B cell (primary cell): ENCODE measurements at regions not wholly inside any gene's neighbourhood (a gene's known extent, or its start where the extent isn't known, plus 50 kb on each side); places are given as distances from the start of the nearest gene placed in this dataset.

ENCODE experiments used
- ATAC-seq: fragments of 200-7000 bp; cut with Tn5 transposase; one replicate; pipeline ENCODE4 v1.10.0; 2021; ENCODE audit warnings: low read depth, mild to moderate bottlenecking, moderate number of reproducible peaks, moderate library complexity
- CTCF ChIA-PET: fragments of 350-600 bp; sonication (Branson Sonifier 250); formaldehyde crosslinking; loops from one replicate; lab custom pipeline; 2021; ENCODE audit warnings: antibody characterized with exemption, inconsistent platforms; lab: Charles Lee
- POLR2A ChIA-PET: fragments of 350-600 bp; sonication (Branson Sonifier 250); formaldehyde crosslinking; loops from one replicate; lab custom pipeline; 2021; ENCODE audit warnings: antibody characterized with exemption; lab: Charles Lee
- DNase-seq: peaks from one replicate; pipeline ENCODE4 v3.0.0; 2013
- H2AFZ ChIP-seq: 2 replicates; pipeline ENCODE4 v1.6.1; 2012; ENCODE audit warnings: mild to moderate bottlenecking, low read depth, low read length; ENCODE audit not compliant: insufficient read depth, poor library complexity, severe bottlenecking
- H3K27ac ChIP-seq, 2 donors: 1 replicate in 1 of 2; 2 replicates in 1 of 2; pipeline ENCODE4 v1.5.1; 2012 to 2013; ENCODE audit warnings: low read length in 2 of 2, mild to moderate bottlenecking in 2 of 2, moderate library complexity in 1 of 2
- H3K27me3 ChIP-seq, 4 experiments: fragments of 200-600 bp in 1 of 4; sonication (generic) in 1 of 4; replicated peaks in 1 of 4; 1 replicate in 2 of 4; 2 replicates in 2 of 4; pipeline versions ENCODE4 v1.6.1 to v1.7.0; 2013 to 2016; ENCODE audit warnings: low read length in 3 of 4, mild to moderate bottlenecking in 2 of 4, mixed read lengths in 1 of 4, moderate library complexity in 1 of 4; ENCODE audit not compliant: insufficient read depth in 4 of 4, control insufficient read depth in 3 of 4; ENCODE audit errors: control extremely low read depth in 1 of 4
- H3K36me3 ChIP-seq, 2 experiments: replicated peaks in 1 of 2; 1 replicate in 1 of 2; 2 replicates in 1 of 2; pipeline versions ENCODE4 v1.6.1 to v1.7.1; 2013; ENCODE audit warnings: low read length in 1 of 2; ENCODE audit not compliant: insufficient read depth in 2 of 2, control insufficient read depth in 1 of 2; ENCODE audit errors: control extremely low read depth in 1 of 2, extremely low read depth in 1 of 2
- H3K4me1 ChIP-seq, 2 donors: fragments of 200-600 bp in 1 of 2; sonication (generic) in 1 of 2; 1 replicate in 1 of 2; 2 replicates in 1 of 2; pipeline versions ENCODE4 v1.5.1 to v1.6.1; 2013 to 2017; ENCODE audit warnings: low read length in 2 of 2; ENCODE audit not compliant: control insufficient read depth in 2 of 2, insufficient read depth in 2 of 2
- H3K4me2 ChIP-seq: replicated peaks from 2 replicates; pipeline ENCODE3; 2012; ENCODE audit warnings: mild to moderate bottlenecking, low read depth, low read length; ENCODE audit not compliant: poor library complexity, severe bottlenecking
- H3K4me3 ChIP-seq, 5 experiments: fragments of 200-600 bp in 1 of 5; sonication (generic) in 1 of 5; 1 replicate in 3 of 5; 2 replicates in 2 of 5; pipeline versions ENCODE4 v1.5.1 to v1.7.0; 2011 to 2016; ENCODE audit warnings: low read length in 4 of 5, mild to moderate bottlenecking in 4 of 5, low read depth in 2 of 5, control low read depth in 1 of 5, moderate library complexity in 1 of 5; ENCODE audit not compliant: insufficient read depth in 1 of 5; ENCODE audit errors: control extremely low read depth in 1 of 5, extremely low read depth in 1 of 5
- H3K79me2 ChIP-seq: fragments of 200-600 bp; sonication (generic); one replicate; pipeline ENCODE4 v1.6.0; 2016; ENCODE audit warnings: low read length; ENCODE audit not compliant: control insufficient read depth, insufficient read depth
- H3K9ac ChIP-seq: fragments of 200-600 bp; sonication (generic); 2 replicates; pipeline ENCODE4 v1.6.1; 2017; ENCODE audit warnings: mild to moderate bottlenecking, low read length, moderate library complexity
- H3K9me3 ChIP-seq, 3 donors: one replicate each; pipeline versions ENCODE4 v1.6.1 to v1.7.1; 2013; ENCODE audit warnings: low read length in 2 of 3; ENCODE audit not compliant: control insufficient read depth in 2 of 3, insufficient read depth in 1 of 3; ENCODE audit errors: control extremely low read depth in 1 of 3
- H4K20me1 ChIP-seq: 2 replicates; pipeline ENCODE4 v1.6.0; 2012; ENCODE audit warnings: mild to moderate bottlenecking, low read length; ENCODE audit not compliant: insufficient read depth, control insufficient read depth, poor library complexity, severe bottlenecking
- H3K27ac Mint-ChIP-seq: one replicate; pipeline ENCODE4 v1.8.0; 2021; ENCODE audit warnings: mixed read lengths
- H3K27me3 Mint-ChIP-seq: one replicate; pipeline ENCODE4 v1.8.0; 2021; ENCODE audit warnings: mixed read lengths
- H3K4me1 Mint-ChIP-seq: one replicate; pipeline ENCODE4 v1.8.0; 2021; ENCODE audit warnings: mixed read lengths
- H3K4me3 Mint-ChIP-seq: one replicate; pipeline ENCODE4 v1.8.0; 2021; ENCODE audit warnings: mixed read lengths
- H3K9me3 Mint-ChIP-seq: one replicate; pipeline ENCODE4 v1.8.0; 2022; ENCODE audit warnings: mixed read lengths; ENCODE audit not compliant: insufficient read depth
- EZH2 ChIP-seq: IDR thresholded peaks from 2 replicates; pipeline ENCODE4 v1.6.1; 2012; ENCODE audit warnings: borderline replicate concordance, low read depth, mild to moderate bottlenecking, moderate library complexity, low read length; ENCODE audit not compliant: insufficient read depth, poor library complexity, severe bottlenecking
- WGBS: methylation state at CpG from one replicate; pipeline ENCODE4 v1.1.5; 2013; ENCODE audit warnings: missing lambda C conversion rate; ENCODE audit not compliant: insufficient coverage; 5-methylcytosine and 5-hydroxymethylcytosine counted together
- intact Hi-C: fragments of 100-400 bp; cut with micrococcal nuclease; formaldehyde crosslinking; loops from one replicate; pipeline ENCODE4 v1.10.0; 2022
- TF ChIP-seq, protein P1 (sequence below): fragments of 200-600 bp; IDR thresholded peaks from one replicate; pipeline ENCODE4 v1.8.0; 2022; ENCODE audit warnings: antibody characterized with exemption, mild to moderate bottlenecking

- Histone ChIP-seq H4K20me1 (no peaks in the 10 kb centered on the region), H3K4me2 (no peak overlapping the region), H3K36me3 (no peaks in the 10 kb centered on the region), H3K4me3 (no peak overlapping the region), H2AFZ (no peak overlapping the region), H3K9ac (no peak overlapping the region), H3K27ac (no peak overlapping the region), H3K4me1 (no peaks in the 10 kb centered on the region), H3K27me3 (no peaks in the 10 kb centered on the region), H3K9me3 (no peaks in the 10 kb centered on the region), H3K79me2 (no peaks in the 10 kb centered on the region)
- CTCF ChIA-PET = no interaction called here
- intact Hi-C loops = no loop called here
- no peak overlapping the region for H3K27ac Mint-ChIP-seq
- H3K9me3 Mint-ChIP-seq = no peaks in the 10 kb centered on the region
- no peak for TF ChIP-seq EZH2
- TF ChIP-seq, protein P1, sequence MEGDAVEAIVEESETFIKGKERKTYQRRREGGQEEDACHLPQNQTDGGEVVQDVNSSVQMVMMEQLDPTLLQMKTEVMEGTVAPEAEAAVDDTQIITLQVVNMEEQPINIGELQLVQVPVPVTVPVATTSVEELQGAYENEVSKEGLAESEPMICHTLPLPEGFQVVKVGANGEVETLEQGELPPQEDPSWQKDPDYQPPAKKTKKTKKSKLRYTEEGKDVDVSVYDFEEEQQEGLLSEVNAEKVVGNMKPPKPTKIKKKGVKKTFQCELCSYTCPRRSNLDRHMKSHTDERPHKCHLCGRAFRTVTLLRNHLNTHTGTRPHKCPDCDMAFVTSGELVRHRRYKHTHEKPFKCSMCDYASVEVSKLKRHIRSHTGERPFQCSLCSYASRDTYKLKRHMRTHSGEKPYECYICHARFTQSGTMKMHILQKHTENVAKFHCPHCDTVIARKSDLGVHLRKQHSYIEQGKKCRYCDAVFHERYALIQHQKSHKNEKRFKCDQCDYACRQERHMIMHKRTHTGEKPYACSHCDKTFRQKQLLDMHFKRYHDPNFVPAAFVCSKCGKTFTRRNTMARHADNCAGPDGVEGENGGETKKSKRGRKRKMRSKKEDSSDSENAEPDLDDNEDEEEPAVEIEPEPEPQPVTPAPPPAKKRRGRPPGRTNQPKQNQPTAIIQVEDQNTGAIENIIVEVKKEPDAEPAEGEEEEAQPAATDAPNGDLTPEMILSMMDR = no peak
- no CpG with 5 or more reads among the region's 3 CpGs for WGBS
- peaks cover 9% of the 10 kb centered on the region for H3K4me1 Mint-ChIP-seq
- no peak for ATAC-seq
- H3K27me3 Mint-ChIP-seq = peaks cover 3% of the 10 kb centered on the region
- no peak for DNase-seq
- H3K4me3 Mint-ChIP-seq = no peak overlapping the region
- POLR2A ChIA-PET = no interaction called here
Measured at GRCh38 chr11:104337273-104337672, 173.3 kb upstream of the PDGFD start.

- Histone ChIP-seq H3K9me3 (no peaks in the 10 kb centered on the region), H3K4me3 (no peak overlapping the region), H3K4me1 (no peaks in the 10 kb centered on the region), H4K20me1 (no peaks in the 10 kb centered on the region), H3K79me2 (no peaks in the 10 kb centered on the region), H3K27me3 (no peaks in the 10 kb centered on the region), H3K9ac (no peak overlapping the region), H3K4me2 (no peak overlapping the region), H2AFZ (no peak overlapping the region), H3K27ac (no peak overlapping the region), H3K36me3 (no peaks in the 10 kb centered on the region)
- Mint-ChIP-seq H3K4me1 (peaks cover 1% of the 10 kb centered on the region), H3K27me3 (peaks cover 3% of the 10 kb centered on the region), H3K9me3 (no peaks in the 10 kb centered on the region), H3K27ac (no peak overlapping the region), H3K4me3 (no peak overlapping the region)
- peak; percentile 10 for DNase-seq
- ChIA-PET CTCF (no interaction called here), POLR2A (no interaction called here)
- intact Hi-C loops = loop anchor here (5.0 kb wide), 1 partner anchor 652 kb away; no protein-coding TSS in a partner anchor
- no peak for TF ChIP-seq EZH2
- TF ChIP-seq, protein P1 = peak; percentile 27
- no CpG with 5 or more reads among the region's 4 CpGs for WGBS
- ATAC-seq = no peak
Measured at GRCh38 chr11:104333977-104334376, 170.0 kb upstream of the PDGFD start.
